ENCODE measurements at regions not wholly inside any gene's neighbourhood (a gene's known extent, or its start where the extent isn't known, plus 50 kb on each side); places are given as distances from the start of the nearest gene placed in this dataset.

GRCh38 chr11:131121426-131122333 lies 205.4 kb upstream of the SNX19 start:
- DNase-seq (ENCODE audit: low read depth in 2 of 2), result no peak

DNA sequence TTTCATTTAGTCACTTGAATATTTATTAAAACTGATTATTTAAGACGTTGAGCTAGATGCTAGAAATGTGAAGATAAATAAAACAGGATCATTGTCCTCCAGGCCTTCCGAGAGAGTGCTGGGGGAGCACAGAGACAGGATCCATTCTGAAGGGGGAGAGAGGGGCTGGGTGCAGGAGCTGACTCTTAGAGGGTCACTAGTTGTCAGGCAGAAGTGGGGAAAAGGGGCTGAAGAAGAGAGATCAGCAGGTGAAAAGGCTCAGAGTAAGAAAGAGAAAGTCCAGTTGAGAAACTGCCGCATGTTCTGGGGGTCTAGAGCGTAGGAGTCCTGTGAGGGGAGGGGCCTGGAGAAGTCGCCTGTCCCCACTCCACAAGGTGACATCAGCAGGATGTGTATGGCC lies 206.2 kb upstream of the SNX19 start:
- no peak for DNase-seq (ENCODE audit: low read depth in 2 of 2)

GRCh38 chr11:131129474-131129873 lies 213.2 kb upstream of the SNX19 start:
- no peak for DNase-seq (ENCODE audit: low read depth in 2 of 2)

GRCh38 chr11:131135611-131136010 lies 219.3 kb upstream of the SNX19 start:
- no peak for DNase-seq (ENCODE audit: low read depth in 2 of 2)

DNA sequence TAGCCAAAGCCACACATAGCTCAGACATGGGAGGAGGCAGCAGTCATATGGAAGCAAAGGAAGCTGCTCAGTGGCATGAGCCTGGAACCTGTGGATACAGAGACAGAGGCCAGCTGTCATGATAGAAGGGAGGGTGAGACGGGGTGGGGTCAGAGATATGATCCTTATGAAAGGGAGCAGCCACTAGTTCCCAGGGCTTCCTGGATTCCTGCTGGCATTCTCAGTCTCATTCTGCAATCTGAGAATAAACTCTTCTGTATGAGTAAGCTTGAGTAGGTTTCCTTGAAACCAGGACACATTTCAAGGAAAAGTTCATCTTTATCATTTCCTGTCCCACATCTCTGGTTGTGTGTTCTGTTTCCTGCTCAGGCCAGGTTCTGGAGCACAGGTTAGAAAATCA lies 220.2 kb upstream of the SNX19 start:
- DNase-seq (ENCODE audit: low read depth in 2 of 2), result no peak

DNA sequence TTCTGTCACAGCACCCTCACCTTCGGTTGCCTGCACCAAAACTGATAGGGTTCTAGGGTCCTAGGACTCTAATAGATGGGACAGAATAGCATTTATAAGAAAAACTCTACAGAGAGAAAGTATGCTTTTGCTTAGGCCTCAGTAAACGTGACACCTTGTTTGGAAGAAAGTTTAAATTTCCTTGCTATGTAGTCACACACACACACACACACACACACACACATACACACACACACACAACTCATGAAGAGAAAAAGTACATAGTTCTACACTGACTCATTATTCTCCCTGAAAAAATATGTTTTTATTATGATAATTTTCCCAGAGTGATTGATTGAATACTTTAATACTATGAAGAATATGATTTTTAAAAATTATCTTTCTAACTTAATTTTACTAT lies 220.8 kb upstream of the SNX19 start:
- no peak for DNase-seq (ENCODE audit: low read depth in 2 of 2)

GRCh38 chr11:131138731-131139130 lies 222.5 kb upstream of the SNX19 start:
- no peak for DNase-seq (ENCODE audit: low read depth in 2 of 2)

- no peak for DNase-seq (ENCODE audit: low read depth in 2 of 2)
Measured at GRCh38 chr11:131145791-131146190, 224.6 kb upstream of the NTM start.

DNA sequence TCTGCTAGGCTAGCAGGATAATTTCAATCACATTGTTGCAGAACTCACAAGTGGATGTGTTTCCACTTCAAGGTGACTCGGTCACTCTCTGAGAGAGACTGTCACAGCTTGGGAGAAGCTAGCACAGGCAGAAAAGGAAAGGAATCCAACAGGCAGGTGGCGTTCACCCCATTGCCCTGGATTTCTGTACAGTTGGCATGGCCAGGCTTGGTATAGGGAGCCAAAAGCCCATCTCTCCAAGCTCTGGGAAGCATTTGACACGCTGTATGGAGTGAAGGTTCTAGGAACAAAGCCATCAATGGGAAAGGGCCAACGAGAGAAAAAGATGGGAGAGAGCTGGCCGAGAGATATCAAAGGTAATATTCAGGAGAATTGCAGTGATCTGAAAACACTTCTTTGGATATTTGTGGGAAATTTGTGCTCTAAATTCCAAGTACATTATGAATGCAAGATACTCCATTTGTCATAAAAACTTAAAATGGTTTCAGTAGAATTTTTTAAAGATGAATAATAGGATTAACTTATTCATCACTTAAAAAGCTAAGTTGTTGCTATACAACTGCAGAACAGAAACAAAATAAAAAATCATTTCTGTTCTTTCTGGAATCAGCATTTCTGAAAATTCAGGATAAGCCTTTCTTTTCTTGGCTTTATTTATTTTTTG lies 223.5 kb upstream of the NTM start:
- no peak for DNase-seq (ENCODE audit: low read depth in 2 of 2)

DNA sequence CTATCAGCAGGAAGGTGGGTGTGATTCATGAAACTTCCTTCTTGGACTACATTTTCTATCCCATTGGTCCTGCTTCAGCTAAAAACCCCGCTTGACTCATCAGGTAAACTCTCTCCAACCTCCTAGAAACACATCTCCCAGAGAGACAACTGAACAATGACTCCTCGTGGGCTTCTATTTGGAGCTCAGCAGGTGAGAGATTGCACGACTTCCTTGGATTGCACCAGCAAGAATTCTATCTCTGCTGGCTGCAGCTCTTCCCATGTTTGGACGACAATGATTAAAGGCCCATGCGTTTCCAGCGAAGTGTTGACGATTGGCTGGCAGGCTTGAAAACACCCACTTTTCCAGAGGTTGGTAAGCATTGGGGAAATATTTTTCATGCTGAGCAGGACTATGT lies 216.1 kb upstream of the NTM start:
- DNase-seq (ENCODE audit: low read depth in 2 of 2), result no peak

DNA sequence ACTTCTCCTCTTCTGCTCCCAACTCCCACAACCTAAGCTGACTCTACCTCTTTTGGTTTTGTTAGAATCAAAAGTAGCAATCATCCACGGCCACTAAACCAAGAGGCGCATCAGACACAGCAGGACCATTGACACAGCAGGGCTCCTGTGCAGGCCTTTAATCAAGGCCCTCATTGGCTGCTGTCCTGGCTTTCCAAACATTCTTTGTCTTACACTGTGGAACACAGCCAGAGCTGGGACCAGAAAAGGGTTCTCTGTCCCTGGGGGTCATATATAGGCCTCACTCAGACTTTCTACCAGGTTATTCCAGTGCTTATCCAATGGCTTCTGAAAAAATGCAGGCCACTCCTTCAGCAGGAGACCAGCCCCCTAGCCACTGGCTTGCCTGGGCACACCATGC lies 212.7 kb upstream of the NTM start:
- no peak for DNase-seq (ENCODE audit: low read depth in 2 of 2)

GRCh38 chr11:131160846-131161245 lies 209.6 kb upstream of the NTM start:
- no peak for DNase-seq (ENCODE audit: low read depth in 2 of 2)

- no peak for DNase-seq (ENCODE audit: low read depth in 2 of 2)
Measured at GRCh38 chr11:131163613-131164012, 206.8 kb upstream of the NTM start.

- no peak for DNase-seq (ENCODE audit: low read depth in 2 of 2)
Measured at GRCh38 chr11:131165036-131165435, 205.4 kb upstream of the NTM start.

- no peak for DNase-seq (ENCODE audit: low read depth in 2 of 2)
Measured at GRCh38 chr11:131168839-131169713, 201.3 kb upstream of the NTM start.

GRCh38 chr11:131172011-131172410 lies 198.4 kb upstream of the NTM start:
- no peak for DNase-seq (ENCODE audit: low read depth in 2 of 2)

DNA sequence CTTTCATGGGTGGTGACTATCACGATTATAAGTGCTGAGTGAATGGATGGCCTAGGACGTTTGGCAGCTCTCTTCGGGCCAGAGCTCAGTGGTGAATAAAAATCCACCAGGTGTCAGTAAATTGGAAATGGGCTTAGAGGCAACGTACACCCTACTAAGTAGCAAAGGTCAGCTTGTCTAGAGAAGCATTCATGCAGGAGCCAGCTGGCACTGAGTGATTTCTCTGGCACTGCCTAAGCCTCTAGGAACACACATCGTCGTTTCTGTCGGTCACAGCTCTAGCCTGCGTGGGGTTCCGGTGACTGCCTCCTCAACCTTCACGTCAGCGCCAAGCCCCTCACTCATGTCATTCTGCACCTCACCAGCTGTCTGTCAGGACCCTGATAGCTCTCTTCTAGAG lies 192.4 kb upstream of the NTM start:
- DNase-seq (ENCODE audit: low read depth in 2 of 2), result no peak

GRCh38 chr11:131178596-131178995 lies 191.8 kb upstream of the NTM start:
- no peak for DNase-seq (ENCODE audit: low read depth in 2 of 2)

GRCh38 chr11:131179836-131180235 lies 190.6 kb upstream of the NTM start:
- DNase-seq (ENCODE audit: low read depth in 2 of 2), result no peak

- DNase-seq (ENCODE audit: low read depth in 2 of 2), result no peak
Measured at GRCh38 chr11:131185915-131186314, 184.5 kb upstream of the NTM start.

DNA sequence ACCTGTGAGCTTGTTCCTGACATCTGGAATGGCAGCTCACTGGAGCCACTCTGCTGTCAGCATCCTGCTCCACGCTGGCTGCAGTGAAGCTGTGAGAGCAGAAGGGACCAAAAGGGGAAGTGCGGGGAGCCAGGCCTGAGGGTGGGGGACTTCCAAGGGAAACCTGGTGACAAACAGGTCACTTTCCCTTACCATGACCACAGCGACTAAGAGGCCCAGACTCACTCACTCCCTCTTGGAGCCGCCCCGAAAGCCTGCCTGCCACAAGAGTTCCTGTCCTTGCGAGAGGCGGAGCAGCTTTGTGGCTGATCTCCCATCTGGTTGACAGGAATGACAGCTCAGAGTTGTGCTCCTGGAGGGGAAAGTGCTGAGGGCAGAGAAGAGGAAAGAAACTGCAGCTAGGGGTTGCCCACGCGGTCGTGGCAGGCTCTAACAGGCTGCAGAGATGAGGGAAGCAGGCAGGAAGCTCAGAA lies 183.8 kb upstream of the NTM start:
- DNase-seq (ENCODE audit: low read depth in 2 of 2), result no peak

GRCh38 chr11:131190446-131190845 lies 180.0 kb upstream of the NTM start:
- DNase-seq (ENCODE audit: low read depth in 2 of 2), result no peak
